ENCODE measurements at regions not wholly inside any gene's neighbourhood (a gene's known extent, or its start where the extent isn't known, plus 50 kb on each side); places are given as distances from the start of the nearest gene placed in this dataset.

DNA sequence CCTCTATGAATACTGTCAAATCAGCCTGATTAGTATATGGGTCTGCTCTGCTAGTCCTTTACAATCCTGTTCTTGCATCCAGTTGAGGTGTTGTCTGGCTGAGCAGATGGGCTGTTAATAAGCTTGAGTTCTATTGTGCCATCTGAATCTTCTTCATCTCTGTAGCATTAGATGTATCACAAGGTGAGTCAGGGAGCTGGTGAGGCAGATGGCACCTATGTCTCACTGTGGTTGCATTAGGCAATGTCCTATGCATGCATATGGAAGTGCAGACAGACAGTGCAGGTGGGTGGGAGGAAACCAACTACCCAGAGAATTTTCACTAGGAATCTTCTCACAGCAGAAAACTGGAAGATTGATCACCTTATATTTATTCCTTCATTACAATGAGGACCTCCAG, 165.7 kb upstream of the STXBP6 start:
- no peak overlapping the region for H3K27ac Mint-ChIP-seq
- ATAC-seq (ENCODE audit: low read depth) = no peak
- H3K9me3 Mint-ChIP-seq = peaks cover 1% of the 10 kb centered on the region
- no peak for DNase-seq (ENCODE audit: low spot score in 2 of 2)
- H3K4me3 Mint-ChIP-seq = no peak overlapping the region
- peaks cover 2% of the 10 kb centered on the region for H3K27me3 Mint-ChIP-seq
- no peaks in the 10 kb centered on the region for H3K4me1 Mint-ChIP-seq
- H3K36me3 Mint-ChIP-seq = no peaks in the 10 kb centered on the region

DNA sequence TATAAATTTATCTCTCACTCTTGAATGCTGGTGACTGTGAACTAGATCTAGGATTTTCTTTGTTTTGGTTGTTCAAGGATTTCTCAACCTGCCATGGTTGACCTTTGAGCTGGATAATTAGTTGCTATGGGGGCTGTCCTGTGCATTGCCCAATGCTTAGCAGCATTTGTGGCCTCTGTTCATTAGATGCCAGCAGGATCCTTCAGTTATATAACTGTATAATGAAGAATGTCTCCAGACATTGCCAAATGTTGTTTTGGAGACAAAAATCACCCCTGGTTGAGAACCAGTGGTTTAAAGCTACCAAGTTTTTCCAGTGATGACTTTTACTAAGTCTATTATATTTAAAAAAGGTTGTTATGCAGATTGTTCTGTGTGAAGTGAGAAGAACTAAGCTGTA, 147.9 kb upstream of the STXBP6 start:
- Mint-ChIP-seq H3K9me3 (peaks cover 11% of the 10 kb centered on the region), H3K4me1 (no peaks in the 10 kb centered on the region)

GRCh38 chr14:25180221-25180620, 130.3 kb upstream of the STXBP6 start:
- no peak for DNase-seq (ENCODE audit: low spot score in 2 of 2)
- H3K36me3 Mint-ChIP-seq = no peaks in the 10 kb centered on the region
- H3K4me3 Mint-ChIP-seq = no peak overlapping the region
- ATAC-seq (ENCODE audit: low read depth) = no peak
- H3K4me1 Mint-ChIP-seq = no peaks in the 10 kb centered on the region
- no peak overlapping the region for H3K27ac Mint-ChIP-seq
- peaks cover 5% of the 10 kb centered on the region for H3K27me3 Mint-ChIP-seq
- peaks cover 8% of the 10 kb centered on the region for H3K9me3 Mint-ChIP-seq

More for the DNA sequence above, 147.9 kb upstream of the STXBP6 start:
- Mint-ChIP-seq H3K4me3 (no peak overlapping the region), H3K27me3 (peaks cover 2% of the 10 kb centered on the region), H3K27ac (no peak overlapping the region), H3K36me3 (no peaks in the 10 kb centered on the region)
- ATAC-seq (ENCODE audit: low read depth) = no peak
- DNase-seq (ENCODE audit: low spot score in 2 of 2) = no peak

DNA sequence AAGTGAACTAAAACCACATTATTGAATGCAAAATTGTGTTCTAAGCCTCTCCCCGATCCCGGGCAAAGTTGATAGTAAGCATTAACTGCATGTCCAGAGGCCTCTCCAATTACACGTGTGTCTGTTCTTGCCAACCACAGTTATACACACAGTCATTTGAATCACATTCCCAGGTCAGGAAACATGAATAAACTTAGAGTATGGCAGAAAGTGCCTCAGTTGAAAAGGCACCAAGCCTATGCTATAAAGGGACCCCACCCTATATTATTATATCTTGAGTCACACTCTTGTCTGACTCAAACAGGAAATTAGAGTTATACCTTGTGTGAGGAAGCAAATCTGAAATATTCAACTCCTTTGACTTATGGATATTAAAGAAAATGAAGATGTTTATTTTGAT, 128.3 kb upstream of the STXBP6 start:
- no peaks in the 10 kb centered on the region for H3K4me1 Mint-ChIP-seq

DNA sequence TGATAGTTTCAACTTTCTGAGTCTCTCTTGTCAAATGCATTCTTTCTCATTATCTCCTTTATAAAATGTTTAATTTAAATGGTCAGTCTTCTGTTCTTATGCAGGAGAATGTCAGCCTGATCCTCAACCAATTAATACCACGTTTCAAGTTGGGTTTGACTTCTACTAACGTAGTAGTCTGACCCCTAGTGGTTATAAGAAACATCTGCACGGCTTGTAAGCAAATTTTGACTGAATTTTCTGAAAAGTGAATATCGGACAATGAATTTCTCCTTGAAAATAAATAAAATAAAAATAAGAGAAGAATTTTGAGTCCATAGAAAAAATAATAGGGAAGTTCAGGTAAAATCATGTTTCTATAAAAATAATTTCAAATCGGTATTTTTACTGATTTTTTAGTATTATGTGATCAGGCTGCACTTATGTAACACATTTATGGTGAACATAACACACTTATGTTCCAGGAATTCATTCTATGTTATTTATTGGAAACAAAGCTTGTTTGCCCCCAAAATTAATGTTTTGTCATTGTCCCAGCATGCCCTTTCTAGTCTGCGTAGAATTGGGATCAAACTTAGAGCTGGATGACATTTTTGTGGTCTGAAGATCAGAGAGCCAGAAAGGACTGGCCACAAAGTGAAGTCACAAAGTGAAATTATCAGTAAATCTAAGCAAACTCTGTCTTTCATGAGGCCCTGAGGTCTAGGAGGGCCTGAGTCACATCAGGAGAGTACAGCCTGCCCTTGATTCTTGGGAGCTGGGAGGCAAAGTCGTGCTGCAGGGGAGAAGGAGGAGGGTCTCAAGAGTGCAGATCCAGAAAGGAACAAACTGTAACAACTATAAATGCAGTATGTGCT, 101.2 kb upstream of the STXBP6 start:
- Mint-ChIP-seq H3K4me1 (no peaks in the 10 kb centered on the region), H3K27me3 (peaks cover 1% of the 10 kb centered on the region), H3K9me3 (peaks cover 1% of the 10 kb centered on the region), H3K27ac (no peak overlapping the region), H3K36me3 (no peaks in the 10 kb centered on the region), H3K4me3 (no peak overlapping the region)
- DNase-seq (ENCODE audit: low spot score in 2 of 2) = peak in 1 of 2 donors; percentile 8
- no peak for ATAC-seq (ENCODE audit: low read depth)

More for the DNA sequence above, 128.3 kb upstream of the STXBP6 start:
- DNase-seq (ENCODE audit: low spot score in 2 of 2) (no peak), ATAC-seq (ENCODE audit: low read depth) (no peak)
- Mint-ChIP-seq H3K27ac (no peak overlapping the region), H3K9me3 (peaks cover 4% of the 10 kb centered on the region), H3K4me3 (no peak overlapping the region), H3K36me3 (no peaks in the 10 kb centered on the region), H3K27me3 (peaks cover 3% of the 10 kb centered on the region)

GRCh38 chr14:25150401-25150800, 100.5 kb upstream of the STXBP6 start:
- H3K36me3 Mint-ChIP-seq = no peaks in the 10 kb centered on the region
- no peaks in the 10 kb centered on the region for H3K4me1 Mint-ChIP-seq
- ATAC-seq (ENCODE audit: low read depth) = no peak
- peaks cover 1% of the 10 kb centered on the region for H3K27me3 Mint-ChIP-seq
- no peak overlapping the region for H3K27ac Mint-ChIP-seq
- no peak overlapping the region for H3K4me3 Mint-ChIP-seq
- peaks cover 1% of the 10 kb centered on the region for H3K9me3 Mint-ChIP-seq
- no peak for DNase-seq (ENCODE audit: low spot score in 2 of 2)

DNA sequence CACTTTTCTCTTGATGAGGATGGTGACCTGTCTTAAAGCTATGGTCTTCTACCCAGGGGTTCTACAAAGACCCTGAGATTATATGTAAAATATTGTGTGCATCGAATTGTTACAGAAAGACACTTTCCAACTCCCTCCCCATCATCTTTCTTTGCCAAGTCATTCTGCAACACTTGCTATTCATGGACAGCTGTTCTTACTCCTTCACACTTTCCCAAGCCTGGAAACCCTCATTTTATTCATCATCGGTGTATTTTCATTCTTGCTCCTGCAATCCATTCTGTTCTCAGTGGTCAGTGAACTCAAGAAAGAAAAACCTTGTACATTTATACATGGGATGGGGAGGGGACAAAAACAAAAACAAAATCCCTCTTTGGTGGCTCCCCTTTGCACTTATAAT, 90.5 kb upstream of the STXBP6 start:
- no peaks in the 10 kb centered on the region for H3K4me1 Mint-ChIP-seq
- H3K36me3 Mint-ChIP-seq = no peaks in the 10 kb centered on the region
- H3K4me3 Mint-ChIP-seq = no peak overlapping the region
- H3K27ac Mint-ChIP-seq = no peak overlapping the region
- no peak for DNase-seq (ENCODE audit: low spot score in 2 of 2)
- ATAC-seq (ENCODE audit: low read depth) = no peak
- H3K9me3 Mint-ChIP-seq = peaks cover 2% of the 10 kb centered on the region
- peaks cover 5% of the 10 kb centered on the region for H3K27me3 Mint-ChIP-seq

DNA sequence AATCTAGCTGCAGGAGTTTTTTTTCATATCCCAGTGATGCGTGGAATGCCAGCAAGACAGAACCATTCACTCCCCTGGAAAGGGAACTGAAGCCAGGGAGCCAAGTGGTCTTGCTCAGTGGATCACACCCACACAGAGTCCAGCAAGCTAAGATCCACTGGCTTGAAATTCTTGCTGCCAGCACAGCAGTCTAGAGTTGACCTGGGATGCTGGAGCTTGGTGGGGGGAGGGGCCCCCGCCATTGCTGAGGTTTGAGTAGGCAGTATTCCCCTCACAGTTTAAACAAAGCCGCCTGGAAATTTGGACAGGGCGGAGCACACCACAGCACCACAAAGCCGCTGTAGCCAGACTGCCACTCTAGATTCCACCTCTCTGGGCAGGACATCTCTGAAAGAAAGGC, 86.9 kb upstream of the STXBP6 start:
- ATAC-seq (ENCODE audit: low read depth) = no peak
- Mint-ChIP-seq H3K4me1 (peaks cover 4% of the 10 kb centered on the region), H3K9me3 (peaks cover 2% of the 10 kb centered on the region), H3K36me3 (no peaks in the 10 kb centered on the region), H3K4me3 (no peak overlapping the region), H3K27me3 (peaks cover 10% of the 10 kb centered on the region), H3K27ac (no peak overlapping the region)
- DNase-seq (ENCODE audit: low spot score in 2 of 2) = no peak

GRCh38 chr14:25134184-25134583, 84.2 kb upstream of the STXBP6 start:
- Mint-ChIP-seq H3K4me1 (peaks cover 6% of the 10 kb centered on the region), H3K27ac (no peak overlapping the region), H3K27me3 (peaks cover 12% of the 10 kb centered on the region), H3K4me3 (no peak overlapping the region), H3K36me3 (no peaks in the 10 kb centered on the region), H3K9me3 (peaks cover 2% of the 10 kb centered on the region)
- DNase-seq (ENCODE audit: low spot score in 2 of 2) = no peak
- ATAC-seq (ENCODE audit: low read depth) = no peak

DNA sequence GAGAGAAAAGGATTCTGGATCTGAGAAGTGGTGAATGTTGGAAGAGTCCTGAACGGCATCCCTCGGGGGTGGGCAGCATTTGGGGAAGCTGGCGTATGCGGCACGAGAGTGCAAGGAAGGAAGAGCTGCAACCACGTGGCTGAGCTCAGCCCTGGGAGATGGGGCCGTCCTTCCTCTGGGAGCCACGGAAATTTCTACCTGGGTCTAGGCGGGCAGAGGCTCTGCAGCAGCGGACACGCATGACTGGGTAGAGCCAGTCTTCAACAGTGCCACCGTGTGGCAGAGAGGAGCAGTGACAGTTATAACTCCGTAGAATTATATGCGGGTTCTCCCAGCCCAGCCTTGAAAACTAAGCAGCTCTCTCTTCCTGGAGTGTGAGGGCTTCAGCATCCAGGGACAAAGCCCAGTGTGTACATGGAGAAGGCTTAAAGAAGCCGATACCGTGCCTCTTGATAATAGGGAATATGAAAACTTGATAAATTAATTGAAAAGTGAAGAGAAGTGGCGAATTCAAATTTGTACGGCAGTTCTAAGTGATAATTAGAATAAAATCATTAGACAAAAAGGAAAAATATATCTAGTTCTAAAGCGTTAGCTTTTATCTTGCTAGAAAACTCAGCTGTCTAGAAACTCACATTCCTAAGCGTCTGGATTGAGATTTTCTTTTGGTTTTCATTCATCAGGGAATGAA, 82.9 kb upstream of the STXBP6 start:
- Mint-ChIP-seq H3K27me3 (peaks cover 9% of the 10 kb centered on the region), H3K27ac (no peak overlapping the region), H3K4me1 (peaks cover 6% of the 10 kb centered on the region), H3K36me3 (no peaks in the 10 kb centered on the region), H3K9me3 (no peaks in the 10 kb centered on the region), H3K4me3 (no peak overlapping the region)
- ATAC-seq (ENCODE audit: low read depth) (peak; percentile 89), DNase-seq (ENCODE audit: low spot score in 2 of 2) (peak; percentile 43 to 59)

DNA sequence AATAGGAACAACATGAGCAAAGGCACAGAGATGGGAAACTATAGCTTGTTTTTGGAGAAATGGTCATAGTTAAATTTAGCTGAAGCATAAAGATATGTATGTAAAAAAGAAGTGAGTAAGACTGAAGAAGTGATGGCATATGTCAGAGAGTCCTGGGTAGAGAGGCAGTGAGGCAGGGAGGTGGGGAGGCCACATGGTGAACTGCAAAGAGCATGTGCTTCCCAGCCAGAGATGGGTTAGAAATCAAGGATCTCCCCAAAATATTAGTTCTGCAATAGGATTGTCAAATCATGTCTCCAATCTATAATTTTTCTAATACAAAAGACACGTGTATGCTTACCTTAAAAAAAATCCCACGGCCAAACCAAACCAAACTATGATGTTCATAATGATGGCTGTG, 82.1 kb upstream of the STXBP6 start:
- no peak for ATAC-seq (ENCODE audit: low read depth)
- Mint-ChIP-seq H3K4me3 (no peak overlapping the region), H3K27ac (no peak overlapping the region), H3K36me3 (no peaks in the 10 kb centered on the region), H3K9me3 (no peaks in the 10 kb centered on the region), H3K4me1 (peaks cover 6% of the 10 kb centered on the region), H3K27me3 (peaks cover 8% of the 10 kb centered on the region)
- DNase-seq (ENCODE audit: low spot score in 2 of 2) = no peak

GRCh38 chr14:25122843-25123242, 72.9 kb upstream of the STXBP6 start:
- Mint-ChIP-seq H3K27me3 (peaks cover 2% of the 10 kb centered on the region), H3K4me3 (no peak overlapping the region), H3K36me3 (no peaks in the 10 kb centered on the region), H3K27ac (no peak overlapping the region), H3K4me1 (no peaks in the 10 kb centered on the region), H3K9me3 (no peaks in the 10 kb centered on the region)
- no peak for DNase-seq (ENCODE audit: low spot score in 2 of 2)
- no peak for ATAC-seq (ENCODE audit: low read depth)

DNA sequence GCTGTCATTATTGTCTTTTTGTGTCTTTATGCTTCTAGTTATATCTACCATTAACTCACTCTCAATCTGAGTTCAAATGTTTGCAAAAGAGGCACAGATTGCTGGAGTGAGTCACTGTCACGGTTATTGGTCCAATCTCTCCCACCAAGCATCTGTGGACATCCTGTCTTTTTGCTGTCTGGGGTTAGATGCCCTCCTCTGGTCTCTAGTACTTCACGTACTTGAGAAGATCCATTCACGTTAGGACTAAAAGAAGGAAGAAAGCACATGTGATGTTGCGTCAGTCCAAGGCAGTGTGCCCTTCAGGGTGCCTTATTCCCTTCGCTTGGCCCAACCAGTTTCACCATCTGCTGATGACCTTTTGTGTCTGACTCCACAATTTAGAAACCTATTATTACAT, 72.3 kb upstream of the STXBP6 start:
- Mint-ChIP-seq H3K4me3 (no peak overlapping the region), H3K9me3 (no peaks in the 10 kb centered on the region), H3K27me3 (peaks cover 2% of the 10 kb centered on the region), H3K4me1 (no peaks in the 10 kb centered on the region), H3K27ac (no peak overlapping the region), H3K36me3 (no peaks in the 10 kb centered on the region)
- ATAC-seq (ENCODE audit: low read depth) (no peak), DNase-seq (ENCODE audit: low spot score in 2 of 2) (no peak)

DNA sequence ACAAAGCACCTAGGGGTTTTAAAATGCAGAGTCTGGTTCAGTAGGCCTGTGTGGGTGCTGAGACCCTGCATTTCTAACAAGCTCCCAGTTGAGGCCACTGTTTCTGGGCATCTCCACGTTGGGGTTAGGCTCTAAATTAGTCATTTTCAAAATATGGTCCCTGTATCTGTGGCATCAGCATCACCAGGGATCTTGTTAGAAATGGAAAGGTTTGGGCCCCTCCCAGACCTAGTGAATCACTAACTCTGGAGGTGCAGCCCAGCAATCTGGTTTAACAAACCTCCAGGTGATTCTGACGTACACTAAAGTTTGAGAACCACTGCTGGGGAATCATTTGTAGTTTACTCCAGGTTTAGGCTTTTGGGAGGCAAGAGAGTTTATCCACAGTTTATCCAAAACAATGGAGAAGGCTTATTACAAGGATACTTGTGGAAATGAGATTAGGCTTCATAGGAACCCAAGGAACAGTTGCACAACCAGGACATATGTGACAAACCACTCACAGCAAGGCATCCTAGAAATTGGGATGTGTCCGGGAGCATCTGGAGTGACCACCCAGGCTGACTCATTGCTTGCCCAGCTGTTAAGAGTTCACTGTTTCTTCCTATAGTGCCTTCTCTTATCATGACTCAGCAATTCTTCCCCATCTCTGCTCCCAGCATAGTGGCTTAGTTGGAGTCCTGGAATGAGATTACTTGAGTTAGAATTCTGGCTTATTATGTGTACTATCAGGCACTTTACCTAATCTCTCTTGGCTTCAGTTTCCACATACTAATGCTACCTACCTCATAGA, 71.6 kb upstream of the STXBP6 start:
- no peaks in the 10 kb centered on the region for H3K4me1 Mint-ChIP-seq
- DNase-seq (ENCODE audit: low spot score in 2 of 2) (no peak), ATAC-seq (ENCODE audit: low read depth) (no peak)
- no peaks in the 10 kb centered on the region for H3K36me3 Mint-ChIP-seq
- H3K9me3 Mint-ChIP-seq = no peaks in the 10 kb centered on the region
- H3K27me3 Mint-ChIP-seq = peaks cover 2% of the 10 kb centered on the region
- no peak overlapping the region for H3K4me3 Mint-ChIP-seq
- no peak overlapping the region for H3K27ac Mint-ChIP-seq
